Iris pigment epithelial cell (primary cell): ENCODE measurements at regions not wholly inside any gene's neighbourhood (a gene's known extent, or its start where the extent isn't known, plus 50 kb on each side); places are given as distances from the start of the nearest gene placed in this dataset.

Source experiments
- DNase-seq: peaks from one replicate; pipeline ENCODE4 v3.0.0-alpha.2; 2011; ENCODE audit warnings: low read depth

- DNase-seq: no peak
Observed at GRCh38 chr10:33126742-33127141, 168.7 kb upstream of the ITGB1 start.

GRCh38 chr10:33125522-33126517 lies 167.8 kb upstream of the ITGB1 start:
- peak; percentile 76 for DNase-seq

GRCh38 chr10:33125111-33125510 lies 167.1 kb upstream of the ITGB1 start:
- no peak for DNase-seq

GRCh38 chr10:33123680-33124079 lies 165.7 kb upstream of the ITGB1 start:
- no peak for DNase-seq

DNA sequence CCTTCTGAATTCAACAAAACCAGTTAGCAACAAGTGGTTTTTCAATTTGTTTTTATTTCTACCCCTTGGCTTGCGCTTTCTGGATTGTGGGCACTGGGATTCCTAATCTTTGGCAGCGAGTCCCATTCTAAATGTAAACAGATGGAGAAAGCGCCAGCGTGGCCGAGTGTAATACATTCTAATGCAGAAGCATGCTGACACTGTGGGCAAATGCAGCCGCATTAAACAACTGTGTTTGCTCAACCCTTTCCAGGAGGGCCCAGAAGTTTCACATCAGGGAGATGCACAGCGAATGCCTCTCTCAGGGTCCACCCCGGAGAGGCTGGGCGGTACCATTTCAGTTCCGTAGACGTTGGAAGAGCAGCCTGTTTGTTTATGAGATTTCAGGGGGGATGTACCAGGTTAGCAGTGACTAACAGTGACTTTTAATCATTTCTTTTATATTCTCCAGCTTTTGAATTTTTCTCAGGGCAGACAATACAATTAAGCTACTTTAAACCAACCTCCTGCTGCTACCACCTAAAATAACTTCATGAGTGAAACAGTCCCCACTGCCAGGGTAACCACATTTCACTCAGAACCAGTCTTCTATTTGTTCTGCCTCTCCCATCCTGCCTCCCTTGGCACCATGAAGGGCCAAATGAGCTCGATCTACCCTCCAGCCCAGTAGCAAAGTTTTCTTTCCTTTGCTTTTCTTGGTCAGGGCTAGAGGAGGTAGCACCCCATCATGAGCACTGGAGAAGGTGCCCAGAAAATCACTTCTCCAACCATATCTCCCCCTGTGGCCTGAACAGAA lies 164.2 kb upstream of the ITGB1 start:
- DNase-seq: peak; percentile 88

DNA sequence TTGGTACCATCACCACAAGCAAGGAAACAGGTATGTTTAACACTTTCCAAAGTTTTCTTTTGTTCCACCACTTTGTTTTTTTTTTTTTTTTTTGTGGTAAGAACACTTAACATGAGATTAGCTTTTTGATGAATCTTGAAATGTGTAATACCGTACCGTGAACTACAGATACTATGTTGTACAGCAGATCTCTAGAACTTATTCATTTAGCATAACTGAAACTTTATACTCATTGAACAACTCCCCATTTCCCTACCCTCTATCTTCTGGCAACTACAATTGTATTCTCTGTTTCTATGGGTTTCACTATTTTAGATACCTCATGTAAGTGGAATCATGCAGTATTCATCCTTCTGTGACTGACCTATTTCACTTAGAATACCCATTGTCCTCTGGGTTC lies 162.7 kb upstream of the ITGB1 start:
- DNase-seq: no peak

- no peak for DNase-seq
Observed at GRCh38 chr10:33120275-33120674, 162.2 kb upstream of the ITGB1 start.

GRCh38 chr10:33117816-33118215 lies 159.8 kb upstream of the ITGB1 start:
- no peak for DNase-seq

DNA sequence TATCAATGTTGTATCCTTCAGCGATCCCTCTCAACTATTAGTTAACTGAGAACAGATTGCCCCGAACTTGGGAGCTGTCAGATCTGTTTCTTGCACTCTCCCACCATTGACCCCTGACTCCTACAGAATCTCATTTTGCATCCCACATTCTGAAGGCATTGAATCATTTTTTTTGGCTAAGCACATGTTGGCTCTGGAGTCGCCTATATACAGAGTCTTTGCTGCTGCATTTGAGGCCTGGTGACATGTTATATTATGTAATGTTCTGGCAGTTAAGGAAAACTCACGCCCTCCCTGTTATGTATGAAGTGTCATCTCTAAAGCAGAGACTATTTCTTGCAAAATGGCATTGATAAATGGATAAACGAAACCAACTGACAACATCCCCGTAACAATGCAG lies 159.2 kb upstream of the ITGB1 start:
- DNase-seq: no peak

DNA sequence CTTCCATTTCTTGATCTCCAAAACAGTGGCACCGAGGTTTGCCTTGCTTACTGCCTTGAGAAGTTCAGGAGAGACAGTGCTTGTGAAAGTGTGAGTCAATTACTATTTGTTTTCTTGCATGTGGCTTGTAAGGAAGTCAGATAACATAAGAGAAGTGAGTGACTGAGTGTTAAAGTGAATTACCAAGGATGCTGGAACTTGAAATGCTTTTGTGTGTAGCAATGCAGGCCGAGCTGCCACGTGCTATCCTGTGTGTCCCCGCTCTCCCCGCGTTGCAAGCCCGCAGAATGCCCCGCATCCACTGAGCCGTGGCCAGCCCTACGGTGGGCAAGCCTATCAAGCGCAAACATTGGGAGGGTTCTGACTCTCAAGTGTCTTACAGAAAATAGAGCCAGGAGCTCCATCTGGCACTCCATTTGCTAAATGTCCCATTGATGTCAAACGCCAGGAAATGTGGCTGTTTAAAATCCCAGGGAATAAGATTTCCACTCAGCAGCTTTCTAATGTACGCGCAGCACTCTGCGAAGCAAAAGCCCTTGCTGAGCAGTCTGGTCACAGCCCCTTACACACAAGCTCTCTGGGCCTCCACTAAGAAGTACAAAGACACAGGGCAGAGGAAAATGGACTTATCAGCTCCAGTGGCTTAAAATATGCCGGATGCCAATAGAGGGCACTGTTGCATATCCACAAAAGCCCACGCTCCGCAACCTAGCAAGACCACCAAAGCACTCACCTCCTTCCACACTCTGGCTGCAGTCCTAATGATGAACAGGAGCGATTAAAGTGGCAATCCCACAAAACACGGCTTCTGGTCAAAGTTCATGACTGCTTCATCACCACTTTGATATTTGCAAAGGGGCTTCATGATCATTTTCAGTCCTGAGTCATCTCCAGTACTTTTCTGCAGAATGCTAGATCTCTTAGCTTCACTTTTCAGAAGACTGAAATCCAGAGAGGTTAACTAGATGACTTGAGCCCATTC lies 158.0 kb upstream of the ITGB1 start:
- peak; percentile 85 for DNase-seq

- DNase-seq: peak; percentile 76
Observed at GRCh38 chr10:33114451-33114952, 156.5 kb upstream of the ITGB1 start.

GRCh38 chr10:33113466-33113865 lies 155.4 kb upstream of the ITGB1 start:
- DNase-seq: no peak

DNA sequence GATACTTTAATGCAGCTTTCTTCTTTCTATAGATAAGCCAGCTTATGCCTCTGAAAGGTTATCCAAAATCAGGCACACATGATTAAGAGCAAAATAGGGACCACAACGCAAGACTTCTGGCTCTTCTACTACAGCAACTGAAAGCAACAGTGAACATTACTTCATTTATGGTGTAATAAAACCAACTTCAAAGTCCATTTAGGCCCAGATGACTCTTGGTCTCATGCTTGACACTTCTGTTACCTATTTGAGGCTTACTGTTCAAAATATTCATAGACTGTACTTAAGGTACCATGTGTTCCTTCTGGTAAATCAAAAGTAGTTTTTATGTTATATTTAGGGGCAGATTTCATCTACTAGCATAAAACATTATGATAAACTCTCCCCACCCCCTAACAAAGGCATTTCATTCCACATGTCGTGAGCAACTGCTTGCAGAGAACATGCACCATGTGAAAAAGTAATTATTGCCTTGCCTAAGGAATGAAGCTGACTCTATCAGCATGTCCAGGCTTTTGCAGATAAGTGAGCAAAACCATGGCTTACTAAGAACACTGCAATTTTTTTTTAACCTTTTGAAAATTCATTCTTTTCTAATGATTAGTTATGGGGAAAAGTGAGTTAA lies 154.9 kb upstream of the ITGB1 start:
- DNase-seq: peak; percentile 73

DNA sequence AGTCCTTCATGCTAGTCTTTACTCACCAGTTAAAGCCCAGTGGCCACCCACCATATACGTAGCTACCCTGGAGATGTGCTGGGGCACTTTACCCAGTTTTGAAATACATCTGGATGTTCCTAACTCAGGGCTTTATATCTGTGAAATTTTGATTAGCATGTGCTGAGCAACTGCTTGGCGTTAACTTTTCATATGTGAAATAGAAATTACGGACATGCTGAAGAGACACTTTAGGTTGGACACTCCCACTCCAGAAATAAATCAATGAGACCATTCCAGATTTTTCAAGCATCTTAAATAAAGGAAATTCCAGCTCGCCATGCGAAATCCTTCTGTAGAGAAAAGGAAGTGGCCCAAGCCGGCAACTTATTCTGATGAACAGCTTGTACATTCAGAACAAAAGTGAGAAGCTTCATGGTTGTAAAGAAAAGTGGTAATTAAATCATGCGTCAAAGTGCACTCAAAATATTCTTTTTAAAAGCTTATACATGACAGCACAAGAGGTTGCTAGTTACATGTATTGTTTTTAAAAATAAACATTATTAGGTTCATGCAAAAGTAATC lies 153.5 kb upstream of the ITGB1 start:
- DNase-seq: no peak

GRCh38 chr10:33109788-33110469 lies 151.9 kb upstream of the ITGB1 start:
- no peak for DNase-seq

DNA sequence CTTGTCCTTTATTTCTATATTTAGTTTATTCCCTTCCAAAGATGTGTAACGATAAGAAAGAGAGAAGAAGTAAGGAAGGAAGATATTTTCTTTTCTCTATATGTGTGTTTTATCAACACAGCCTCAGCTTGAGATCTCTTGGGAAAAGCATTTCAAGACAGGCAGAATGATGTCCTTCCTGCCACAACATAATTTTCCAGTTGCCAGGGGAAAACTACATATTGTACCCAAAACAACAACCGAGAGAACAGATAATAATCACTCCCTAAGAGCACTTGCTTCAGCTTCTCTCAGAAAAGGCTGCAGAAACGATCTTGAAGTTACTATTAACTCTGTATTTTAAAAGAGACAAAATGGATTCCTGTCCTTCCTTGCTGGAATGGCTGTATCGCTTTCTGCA lies 151.4 kb upstream of the ITGB1 start:
- no peak for DNase-seq

- DNase-seq: no peak
Observed at GRCh38 chr10:33107953-33108352, 149.9 kb upstream of the ITGB1 start.

GRCh38 chr10:33106767-33107166 lies 148.7 kb upstream of the ITGB1 start:
- no peak for DNase-seq

- DNase-seq: no peak
Observed at GRCh38 chr10:33103863-33104379, 145.9 kb upstream of the ITGB1 start.

DNA sequence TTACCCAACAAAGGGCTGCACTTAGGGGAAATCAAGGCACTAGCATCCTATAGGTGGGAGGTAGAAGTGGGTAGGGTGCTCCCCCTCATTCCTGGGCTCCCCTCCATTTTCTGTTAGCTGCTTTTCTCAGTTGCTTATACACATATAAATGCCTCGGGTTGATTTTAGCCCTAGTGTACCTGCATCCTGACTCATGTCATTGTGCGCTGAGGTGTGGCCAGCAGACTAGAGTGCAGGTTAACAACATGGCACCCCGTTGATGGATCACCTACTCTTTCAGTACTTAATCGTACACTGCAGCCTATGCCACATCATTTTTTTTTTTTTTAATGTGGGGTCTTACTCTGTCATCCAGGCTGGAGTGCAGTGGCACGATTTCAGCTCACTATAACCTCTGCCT lies 144.0 kb upstream of the ITGB1 start:
- DNase-seq: no peak
